ENCODE measurements at regions not wholly inside any gene's neighbourhood (a gene's known extent, or its start where the extent isn't known, plus 50 kb on each side); places are given as distances from the start of the nearest gene placed in this dataset.

GRCh38 chr13:83450591-83450990 is 431.7 kb downstream of the SLITRK1 start:
- TF ChIP-seq EZH2 (IDR thresholded peaks at IDR 0.05; ENCODE audit: borderline replicate concordance, low read depth, low read length, severe bottlenecking) (no peak), MYC (IDR thresholded peaks at IDR 0.05; ENCODE audit: low read depth, low read length) (no peak), FOS (IDR thresholded peaks at IDR 0.05; ENCODE audit: borderline replicate concordance, insufficient read depth, low read length) (no peak), CTCF (IDR thresholded peaks at IDR 0.05; ENCODE audit: extremely low read depth in 1 of 2, insufficient read depth in 1 of 2, low read depth in 1 of 2, low read length in 2 of 2) (no peak), MAX (IDR thresholded peaks at IDR 0.05; ENCODE audit: insufficient read depth, insufficient read length) (no peak), POLR2A (IDR thresholded peaks at IDR 0.05; ENCODE audit: low read depth, low read length) (no peak), JUN (IDR thresholded peaks at IDR 0.05; ENCODE audit: borderline replicate concordance, insufficient read depth, insufficient read length, low read depth) (no peak), POLR2AphosphoS5 (IDR thresholded peaks at IDR 0.05; ENCODE audit: insufficient read depth, low read depth, low read length) (no peak), GATA2 (IDR thresholded peaks at IDR 0.05; ENCODE audit: insufficient read depth, insufficient read length, low read depth, low read length) (no peak)
- ChIA-PET POLR2A (no interaction called here), CTCF (no interaction called here)
- H3K9me1 ChIP-seq (replicated peaks; ENCODE audit: control insufficient read depth, extremely low read depth, insufficient read depth, low read length): no peaks in the 10 kb centered on the region
- H3K9ac ChIP-seq (replicated peaks; ENCODE audit: extremely low read depth, insufficient read depth, low read length): no peak overlapping the region
- H3K4me3 ChIP-seq (replicated peaks in 1 of 3; ENCODE audit: insufficient read depth in 1 of 3, low read depth in 1 of 3, low read length in 3 of 3): no peak overlapping the region
- H3K27me3 ChIP-seq (ENCODE audit: control insufficient read depth in 2 of 2, insufficient read depth in 2 of 2, low read length in 2 of 2): no peaks in the 10 kb centered on the region
- no peak overlapping the region for H2AFZ ChIP-seq (ENCODE audit: low read depth, low read length)
- intact Hi-C loops (cut with micrococcal nuclease) (no loop called here), dilution Hi-C loops (cut with MboI; ENCODE audit: extremely low pct_ligation_motif_present, low sequenced_read_pairs) (no loop called here)
- no peaks in the 10 kb centered on the region for H3K36me3 ChIP-seq (ENCODE audit: control insufficient read depth in 2 of 2, extremely low read depth in 1 of 2, insufficient read depth in 2 of 2, low read length in 2 of 2)
- DNase-seq (ENCODE audit: low read depth, low spot score): no peak
- no peaks in the 10 kb centered on the region for H3K4me1 ChIP-seq (ENCODE audit: control insufficient read depth, extremely low read depth, insufficient read depth, low read length)
- no TSS peak for BruUV-seq (replicated peaks)
- no peaks in the 10 kb centered on the region for H3K79me2 ChIP-seq (ENCODE audit: control insufficient read depth, insufficient read depth, low read length)
- no peak for FAIRE-seq
- H4K20me1 ChIP-seq (replicated peaks; ENCODE audit: control insufficient read depth, extremely low read depth, insufficient read depth, low read length): no peaks in the 10 kb centered on the region
- no peak overlapping the region for H3K4me2 ChIP-seq (ENCODE audit: insufficient read depth, low read length)
- H3K9me3 ChIP-seq (replicated peaks; ENCODE audit: control insufficient read depth, insufficient read depth, low read length): peaks cover 5% of the 10 kb centered on the region
- no peak overlapping the region for H3K27ac ChIP-seq (ENCODE audit: insufficient read depth, low read depth, low read length)

All from endothelial cell of umbilical vein (primary cell).